ENCODE measurements at regions not wholly inside any gene's neighbourhood (a gene's known extent, or its start where the extent isn't known, plus 50 kb on each side); places are given as distances from the start of the nearest gene placed in this dataset.

- no peak overlapping the region for H3K4me3 ChIP-seq (replicated peaks; ENCODE audit: low read depth, low read length)
- TF ChIP-seq, protein P1, sequence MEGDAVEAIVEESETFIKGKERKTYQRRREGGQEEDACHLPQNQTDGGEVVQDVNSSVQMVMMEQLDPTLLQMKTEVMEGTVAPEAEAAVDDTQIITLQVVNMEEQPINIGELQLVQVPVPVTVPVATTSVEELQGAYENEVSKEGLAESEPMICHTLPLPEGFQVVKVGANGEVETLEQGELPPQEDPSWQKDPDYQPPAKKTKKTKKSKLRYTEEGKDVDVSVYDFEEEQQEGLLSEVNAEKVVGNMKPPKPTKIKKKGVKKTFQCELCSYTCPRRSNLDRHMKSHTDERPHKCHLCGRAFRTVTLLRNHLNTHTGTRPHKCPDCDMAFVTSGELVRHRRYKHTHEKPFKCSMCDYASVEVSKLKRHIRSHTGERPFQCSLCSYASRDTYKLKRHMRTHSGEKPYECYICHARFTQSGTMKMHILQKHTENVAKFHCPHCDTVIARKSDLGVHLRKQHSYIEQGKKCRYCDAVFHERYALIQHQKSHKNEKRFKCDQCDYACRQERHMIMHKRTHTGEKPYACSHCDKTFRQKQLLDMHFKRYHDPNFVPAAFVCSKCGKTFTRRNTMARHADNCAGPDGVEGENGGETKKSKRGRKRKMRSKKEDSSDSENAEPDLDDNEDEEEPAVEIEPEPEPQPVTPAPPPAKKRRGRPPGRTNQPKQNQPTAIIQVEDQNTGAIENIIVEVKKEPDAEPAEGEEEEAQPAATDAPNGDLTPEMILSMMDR (IDR thresholded peaks at IDR 0.05; ENCODE audit: low read length, missing control alignments) = no peak
- no peak for DNase-seq (ENCODE audit: low read depth)
Observed at GRCh38 chr6:85252085-85252484, 197.8 kb upstream of the NT5E start.

- TF ChIP-seq, protein P1 (IDR thresholded peaks at IDR 0.05; ENCODE audit: low read length, missing control alignments) = no peak
- H3K4me3 ChIP-seq (replicated peaks; ENCODE audit: low read depth, low read length) = no peak overlapping the region
- DNase-seq (ENCODE audit: low read depth) = peak; percentile 3
Observed at GRCh38 chr6:85251300-85251699, 198.6 kb upstream of the NT5E start.

- no peak overlapping the region for H3K4me3 ChIP-seq (replicated peaks; ENCODE audit: low read depth, low read length)
- TF ChIP-seq, protein P1 (IDR thresholded peaks at IDR 0.05; ENCODE audit: low read length, missing control alignments) = no peak
- peak; percentile 82 for DNase-seq (ENCODE audit: low read depth)
Observed at GRCh38 chr6:85250586-85251220, 199.2 kb upstream of the NT5E start.

- no peak for DNase-seq (ENCODE audit: low read depth)
- TF ChIP-seq, protein P1 (IDR thresholded peaks at IDR 0.05; ENCODE audit: low read length, missing control alignments) = no peak
- H3K4me3 ChIP-seq (replicated peaks; ENCODE audit: low read depth, low read length) = no peak overlapping the region
Observed at GRCh38 chr6:85245004-85245403, 204.9 kb upstream of the NT5E start.

- TF ChIP-seq, protein P1 (IDR thresholded peaks at IDR 0.05; ENCODE audit: low read length, missing control alignments) = no peak
Observed at GRCh38 chr6:85241498-85242052, 208.3 kb upstream of the NT5E start.

GRCh38 chr6:85240787-85241385 is 209.0 kb upstream of the NT5E start:
- H3K4me3 ChIP-seq (replicated peaks; ENCODE audit: low read depth, low read length) = no peak overlapping the region
- TF ChIP-seq, protein P1 (IDR thresholded peaks at IDR 0.05; ENCODE audit: low read length, missing control alignments) = no peak
- no peak for DNase-seq (ENCODE audit: low read depth)

More at GRCh38 chr6:85241498-85242052, 208.3 kb upstream of the NT5E start:
- no peak for DNase-seq (ENCODE audit: low read depth)
- no peak overlapping the region for H3K4me3 ChIP-seq (replicated peaks; ENCODE audit: low read depth, low read length)

Measured in fibroblast of pulmonary artery (primary cell).